ENCODE measurements at regions not wholly inside any gene's neighbourhood (a gene's known extent, or its start where the extent isn't known, plus 50 kb on each side); places are given as distances from the start of the nearest gene placed in this dataset.

DNA sequence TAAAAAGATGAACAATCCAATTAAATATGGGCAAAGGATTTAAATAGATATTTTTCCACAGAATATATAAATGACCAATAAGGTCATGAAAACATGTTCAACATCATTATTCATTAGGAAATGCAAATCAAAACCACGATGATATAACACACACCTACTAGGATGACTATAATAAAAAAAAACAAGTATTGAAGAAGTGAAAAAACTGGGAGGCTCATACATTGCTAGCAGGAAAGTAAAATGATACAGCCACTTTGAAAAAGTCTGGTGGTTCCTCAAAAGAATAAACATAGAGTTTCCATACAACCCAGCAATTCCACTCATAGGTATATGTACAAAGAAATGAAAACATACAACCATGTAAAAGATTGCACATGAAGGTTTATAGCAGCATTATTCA lies 75.7 kb upstream of the RAB4A start:
- TF ChIP-seq POLR2A (IDR thresholded peaks at IDR 0.05) (no peak), EP300 (IDR thresholded peaks at IDR 0.05; ENCODE audit: low read depth) (no peak)
- TF ChIP-seq, protein P1, sequence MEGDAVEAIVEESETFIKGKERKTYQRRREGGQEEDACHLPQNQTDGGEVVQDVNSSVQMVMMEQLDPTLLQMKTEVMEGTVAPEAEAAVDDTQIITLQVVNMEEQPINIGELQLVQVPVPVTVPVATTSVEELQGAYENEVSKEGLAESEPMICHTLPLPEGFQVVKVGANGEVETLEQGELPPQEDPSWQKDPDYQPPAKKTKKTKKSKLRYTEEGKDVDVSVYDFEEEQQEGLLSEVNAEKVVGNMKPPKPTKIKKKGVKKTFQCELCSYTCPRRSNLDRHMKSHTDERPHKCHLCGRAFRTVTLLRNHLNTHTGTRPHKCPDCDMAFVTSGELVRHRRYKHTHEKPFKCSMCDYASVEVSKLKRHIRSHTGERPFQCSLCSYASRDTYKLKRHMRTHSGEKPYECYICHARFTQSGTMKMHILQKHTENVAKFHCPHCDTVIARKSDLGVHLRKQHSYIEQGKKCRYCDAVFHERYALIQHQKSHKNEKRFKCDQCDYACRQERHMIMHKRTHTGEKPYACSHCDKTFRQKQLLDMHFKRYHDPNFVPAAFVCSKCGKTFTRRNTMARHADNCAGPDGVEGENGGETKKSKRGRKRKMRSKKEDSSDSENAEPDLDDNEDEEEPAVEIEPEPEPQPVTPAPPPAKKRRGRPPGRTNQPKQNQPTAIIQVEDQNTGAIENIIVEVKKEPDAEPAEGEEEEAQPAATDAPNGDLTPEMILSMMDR (IDR thresholded peaks at IDR 0.05) = no peak
